Superior temporal gyrus (tissue), 1 donor: ENCODE measurements at regions not wholly inside any gene's neighbourhood (a gene's known extent, or its start where the extent isn't known, plus 50 kb on each side); places are given as distances from the start of the nearest gene placed in this dataset.
"Not testable (repeated sequence)": the region's sequence is repeated elsewhere in the genome, so short reads cannot be mapped to it uniquely, and the experiment has no call there.

Source experiments
- DNase-seq: peaks from one replicate; pipeline ENCODE4 v3.0.0-alpha.2; 2016; ENCODE audit errors: extremely low spot score

GRCh38 chr5:105036814-105037213 is 1474.2 kb upstream of the NUDT12 start:
- not testable (repeated sequence) for DNase-seq

- no peak for DNase-seq
Measured at GRCh38 chr5:105034401-105034763, 1471.8 kb upstream of the NUDT12 start.

- DNase-seq: no peak
Measured at GRCh38 chr5:105033637-105034400, 1471.2 kb upstream of the NUDT12 start.

- no peak for DNase-seq
Measured at GRCh38 chr5:105032917-105033316, 1470.3 kb upstream of the NUDT12 start.

GRCh38 chr5:105030153-105030552 is 1467.6 kb upstream of the NUDT12 start:
- no peak for DNase-seq

GRCh38 chr5:105015098-105015497 is 1452.5 kb upstream of the NUDT12 start:
- DNase-seq: no peak

- no peak for DNase-seq
Measured at GRCh38 chr5:104998572-104998971, 1436.0 kb upstream of the NUDT12 start.

- DNase-seq: no peak
Measured at GRCh38 chr5:104998169-104998568, 1435.6 kb upstream of the NUDT12 start.

GRCh38 chr5:104987074-104987473 is 1424.5 kb upstream of the NUDT12 start:
- DNase-seq: no peak

GRCh38 chr5:104977529-104977928 is 1414.9 kb upstream of the NUDT12 start:
- no peak for DNase-seq

GRCh38 chr5:104967806-104968410 is 1405.3 kb upstream of the NUDT12 start:
- no peak for DNase-seq

- DNase-seq: no peak
Measured at GRCh38 chr5:104965006-104965405, 1402.4 kb upstream of the NUDT12 start.

GRCh38 chr5:104955479-104955878 is 1392.9 kb upstream of the NUDT12 start:
- DNase-seq: no peak

- DNase-seq: no peak
Measured at GRCh38 chr5:104952876-104953275, 1390.3 kb upstream of the NUDT12 start.

- no peak for DNase-seq
Measured at GRCh38 chr5:104951829-104952228, 1389.2 kb upstream of the NUDT12 start.

- DNase-seq: no peak
Measured at GRCh38 chr5:104947076-104947475, 1384.5 kb upstream of the NUDT12 start.

GRCh38 chr5:104942735-104943134 is 1380.1 kb upstream of the NUDT12 start:
- DNase-seq: no peak

GRCh38 chr5:104941030-104941645 is 1378.5 kb upstream of the NUDT12 start:
- no peak for DNase-seq

GRCh38 chr5:104937598-104937997 is 1375.0 kb upstream of the NUDT12 start:
- no peak for DNase-seq

GRCh38 chr5:104932431-104932830 is 1369.8 kb upstream of the NUDT12 start:
- no peak for DNase-seq

- no peak for DNase-seq
Measured at GRCh38 chr5:104928906-104929520, 1366.4 kb upstream of the NUDT12 start.

GRCh38 chr5:104915226-104915625 is 1352.6 kb upstream of the NUDT12 start:
- no peak for DNase-seq
